Endothelial cell of umbilical vein (primary cell): ENCODE measurements at regions not wholly inside any gene's neighbourhood (a gene's known extent, or its start where the extent isn't known, plus 50 kb on each side); places are given as distances from the start of the nearest gene placed in this dataset.

Experiments
- BruUV-seq: library from RNA; stranded (reverse); fragments of 400-500 nt; replicated peaks from 2 replicates; lab custom pipeline; 2021; lab: Mats Ljungman, UMichigan
- CTCF ChIA-PET: fragments of 300-600, 350-600 bp; sonication (Branson Sonifier 250); formaldehyde crosslinking; loops from one replicate; lab custom pipeline; 2021; ENCODE audit warnings: antibody characterized with exemption, inconsistent platforms; lab: Charles Lee
- POLR2A ChIA-PET: fragments of 300-600, 350-600 bp; sonication (Branson Sonifier 250); formaldehyde crosslinking; loops from one replicate; lab custom pipeline; 2021; ENCODE audit warnings: antibody characterized with exemption, inconsistent platforms; lab: Charles Lee
- DNase-seq: peaks from one replicate; pipeline ENCODE4 v3.0.0-alpha.2; 2011; ENCODE audit warnings: low read depth, low spot score
- FAIRE-seq: peaks from 2 replicates; lab custom pipeline; 2011; peaks lifted over from hg19 to GRCh38; lab: Jason Lieb, UNC
- H2AFZ ChIP-seq: 2 replicates; pipeline ENCODE4 v1.6.0; 2012; ENCODE audit warnings: low read depth, low read length, control low read depth, inconsistent platforms
- H3K27ac ChIP-seq: 2 replicates; pipeline ENCODE4 v1.5.1; 2011; ENCODE audit warnings: low read depth, mild to moderate bottlenecking, control low read depth, low read length, moderate library complexity; ENCODE audit not compliant: insufficient read depth
- H3K27me3 ChIP-seq, 2 experiments: 2 replicates each; pipeline versions ENCODE4 v1.6.0 to v1.6.1; 2011; ENCODE audit warnings: low read length in 2 of 2, mixed read lengths in 1 of 2; ENCODE audit not compliant: control insufficient read depth in 2 of 2, insufficient read depth in 2 of 2
- H3K36me3 ChIP-seq, 2 experiments: 2 replicates in 1 of 2; 3 replicates in 1 of 2; pipeline ENCODE4 v1.5.1; 2011; ENCODE audit warnings: low read length in 2 of 2, mild to moderate bottlenecking in 1 of 2, moderate library complexity in 1 of 2; ENCODE audit not compliant: control insufficient read depth in 2 of 2, insufficient read depth in 2 of 2; ENCODE audit errors: extremely low read depth in 1 of 2
- H3K4me1 ChIP-seq: 3 replicates; pipeline ENCODE4 v1.5.1; 2011; ENCODE audit warnings: mild to moderate bottlenecking, low read length; ENCODE audit not compliant: control insufficient read depth, insufficient read depth; ENCODE audit errors: extremely low read depth
- H3K4me2 ChIP-seq: 2 replicates; pipeline ENCODE4 v1.6.1; 2011; ENCODE audit warnings: low read length, control low read depth, mixed read lengths; ENCODE audit not compliant: insufficient read depth
- H3K4me3 ChIP-seq, 3 experiments: fragments of 200-600 bp in 1 of 3; sonication (generic), shearing (Covaris generic) in 1 of 3; replicated peaks in 1 of 3; 2 replicates each; pipeline ENCODE4 v1.5.1; 2011 to 2016; ENCODE audit warnings: control low read depth in 3 of 3, low read length in 3 of 3, mild to moderate bottlenecking in 2 of 3, inconsistent platforms in 1 of 3, low read depth in 1 of 3, moderate library complexity in 1 of 3; ENCODE audit not compliant: insufficient read depth in 1 of 3
- H3K79me2 ChIP-seq: 2 replicates; pipeline ENCODE4 v1.6.0; 2012; ENCODE audit warnings: low read length, inconsistent platforms; ENCODE audit not compliant: control insufficient read depth, insufficient read depth
- H3K9ac ChIP-seq: replicated peaks from 2 replicates; pipeline ENCODE3; 2011; ENCODE audit warnings: low read length, control low read depth; ENCODE audit not compliant: insufficient read depth; ENCODE audit errors: extremely low read depth
- H3K9me1 ChIP-seq: replicated peaks from 3 replicates; pipeline ENCODE4 v1.6.0; 2011; ENCODE audit warnings: mild to moderate bottlenecking, low read length; ENCODE audit not compliant: control insufficient read depth, insufficient read depth; ENCODE audit errors: extremely low read depth
- H3K9me3 ChIP-seq: replicated peaks from 2 replicates; pipeline ENCODE4 v1.5.1; 2012; ENCODE audit warnings: low read length, inconsistent platforms; ENCODE audit not compliant: control insufficient read depth, insufficient read depth
- H4K20me1 ChIP-seq: replicated peaks from 2 replicates; pipeline ENCODE3; 2011; ENCODE audit warnings: mild to moderate bottlenecking, low read length; ENCODE audit not compliant: control insufficient read depth, insufficient read depth; ENCODE audit errors: extremely low read depth
- CTCF ChIP-seq, 2 donors: IDR thresholded peaks; 1 replicate in 1 of 2; 2 replicates in 1 of 2; pipeline ENCODE4 v1.5.1; 2011; ENCODE audit warnings: low read length in 2 of 2, mild to moderate bottlenecking in 2 of 2, moderate library complexity in 2 of 2, control low read depth in 1 of 2, inconsistent platforms in 1 of 2, low read depth in 1 of 2; ENCODE audit not compliant: insufficient read depth in 1 of 2; ENCODE audit errors: extremely low read depth in 1 of 2
- EZH2 ChIP-seq: IDR thresholded peaks from 2 replicates; pipeline ENCODE4 v1.6.1; 2012; ENCODE audit warnings: borderline replicate concordance, low read depth, mild to moderate bottlenecking, moderate library complexity, low read length, inconsistent platforms; ENCODE audit not compliant: severe bottlenecking
- FOS ChIP-seq: IDR thresholded peaks from 2 replicates; pipeline ENCODE4 v1.6.1; 2011; ENCODE audit warnings: mild to moderate bottlenecking, low read length, moderate library complexity, borderline replicate concordance; ENCODE audit not compliant: insufficient read depth
- JUN ChIP-seq: IDR thresholded peaks from 2 replicates; pipeline ENCODE4 v1.6.1; 2011; ENCODE audit warnings: borderline replicate concordance, low read depth; ENCODE audit not compliant: insufficient read length, insufficient read depth
- MAX ChIP-seq: IDR thresholded peaks from 2 replicates; pipeline ENCODE4 v1.6.1; 2011; ENCODE audit not compliant: insufficient read depth, insufficient read length
- MYC ChIP-seq: IDR thresholded peaks from one replicate; pipeline ENCODE4 v1.6.1; 2011; ENCODE audit warnings: mild to moderate bottlenecking, low read depth, low read length
- dilution Hi-C: fragments of 300-500 bp; cut with MboI; formaldehyde crosslinking; loops from one replicate; pipeline ENCODE4 v1.15.0; 2019; ENCODE audit warnings: low sequenced_read_pairs; ENCODE audit not compliant: extremely low pct_ligation_motif_present
- intact Hi-C: fragments of 100-400 bp; cut with micrococcal nuclease; formaldehyde crosslinking; loops from one replicate; pipeline ENCODE4 v1.10.0; 2022

GRCh38 chr7:55657654-55658053, 85.4 kb upstream of the VOPP1 start:
- intact Hi-C loops = no loop called here

More at GRCh38 chr7:55657654-55658053, 85.4 kb upstream of the VOPP1 start:
- no peak overlapping the region for H3K27ac ChIP-seq
- ChIA-PET POLR2A (no interaction called here), CTCF (no interaction called here)
- H3K79me2 ChIP-seq = no peaks in the 10 kb centered on the region
- BruUV-seq = no TSS peak
- H3K9ac ChIP-seq = no peak overlapping the region
- no peaks in the 10 kb centered on the region for H3K27me3 ChIP-seq
- FAIRE-seq = no peak
- DNase-seq = no peak
- H3K4me1 ChIP-seq = no peaks in the 10 kb centered on the region
- TF ChIP-seq FOS (no peak), EZH2 (no peak), JUN (no peak), MYC (no peak), MAX (no peak), CTCF (IDR thresholded peaks at IDR 0.05; ENCODE audit: extremely low read depth in 1 of 2, insufficient read depth in 1 of 2, low read depth in 1 of 2, low read length in 2 of 2) (no peak)
- H3K4me3 ChIP-seq = no peak overlapping the region
- no peaks in the 10 kb centered on the region for H4K20me1 ChIP-seq
- dilution Hi-C loops = no loop called here
- H3K9me3 ChIP-seq = no peaks in the 10 kb centered on the region
- H3K36me3 ChIP-seq = no peaks in the 10 kb centered on the region
- no peak overlapping the region for H2AFZ ChIP-seq
- no peaks in the 10 kb centered on the region for H3K9me1 ChIP-seq
- no peak overlapping the region for H3K4me2 ChIP-seq
